Activated naive CD8-positive, alpha-beta T cell treated with anti-CD3 and anti-CD28 coated beads, Interleukin-2, amount 50 U/mL, for 24 hours (primary cell): ENCODE measurements at regions not wholly inside any gene's neighbourhood (a gene's known extent, or its start where the extent isn't known, plus 50 kb on each side); places are given as distances from the start of the nearest gene placed in this dataset.

ENCODE experiments used
- ATAC-seq: fragments of 150-1000 bp; cut with Tn5 transposase; one replicate; pipeline ENCODE4 v1.10.0; 2021
- DNase-seq: peaks from one replicate; pipeline ENCODE4 v3.0.0; 2021
- H3K27ac Mint-ChIP-seq: one replicate; pipeline ENCODE4 v1.8.0; 2021; ENCODE audit warnings: mild to moderate bottlenecking, mixed read lengths
- H3K27me3 Mint-ChIP-seq: one replicate; pipeline ENCODE4 v1.8.0; 2021; ENCODE audit warnings: mixed read lengths
- H3K36me3 Mint-ChIP-seq: one replicate; pipeline ENCODE4 v1.8.0; 2021; ENCODE audit warnings: low read depth, mixed read lengths
- H3K4me1 Mint-ChIP-seq: one replicate; pipeline ENCODE4 v1.8.0; 2021; ENCODE audit warnings: mixed read lengths
- H3K4me3 Mint-ChIP-seq: one replicate; pipeline ENCODE4 v1.8.0; 2021; ENCODE audit warnings: mild to moderate bottlenecking, moderate library complexity, mixed read lengths
- H3K9me3 Mint-ChIP-seq: one replicate; pipeline ENCODE4 v1.8.0; 2021; ENCODE audit warnings: mixed read lengths

- ATAC-seq = no peak
- Mint-ChIP-seq H3K27me3 (peaks cover 23% of the 10 kb centered on the region), H3K4me3 (no peak overlapping the region), H3K4me1 (no peaks in the 10 kb centered on the region), H3K36me3 (no peaks in the 10 kb centered on the region), H3K27ac (no peak overlapping the region), H3K9me3 (no peaks in the 10 kb centered on the region)
- DNase-seq = no peak
Observed at GRCh38 chr10:128281861-128282260, 155.6 kb upstream of the MKI67 start.

DNA sequence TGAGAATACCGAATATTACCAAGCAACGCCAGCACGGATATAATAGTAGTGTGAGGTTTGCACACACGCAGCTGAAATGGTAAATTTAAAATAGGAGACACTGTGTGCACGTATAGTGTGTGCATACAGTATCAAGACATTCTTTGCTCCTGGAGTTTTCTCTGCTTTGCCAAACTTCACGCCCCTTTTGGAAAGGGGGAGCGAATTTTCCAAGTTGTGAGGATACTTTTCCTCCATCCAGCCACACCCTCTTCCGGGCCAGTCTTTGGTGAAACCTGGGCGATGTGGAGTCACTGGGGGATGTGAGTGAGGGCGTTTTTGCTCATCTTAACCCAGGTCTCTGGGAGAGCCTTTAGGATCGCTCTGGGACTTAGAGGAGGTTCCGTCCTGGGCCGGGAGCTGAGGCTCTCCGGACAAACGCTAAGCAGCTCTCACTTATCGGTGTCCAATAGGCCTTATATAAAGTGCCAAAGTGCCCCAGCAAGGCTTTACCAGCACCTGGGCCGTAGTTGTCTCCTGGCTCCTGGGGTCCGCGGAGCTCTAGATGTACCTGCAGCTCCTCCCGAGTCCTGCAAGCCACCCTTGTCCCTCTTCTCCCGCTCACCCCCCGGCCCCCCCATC lies 160.0 kb upstream of the MKI67 start:
- H3K9me3 Mint-ChIP-seq = peaks cover 3% of the 10 kb centered on the region
- DNase-seq = no peak
- ATAC-seq = no peak
- no peak overlapping the region for H3K4me3 Mint-ChIP-seq
- peaks cover 32% of the 10 kb centered on the region for H3K27me3 Mint-ChIP-seq
- H3K27ac Mint-ChIP-seq = no peak overlapping the region
- no peaks in the 10 kb centered on the region for H3K36me3 Mint-ChIP-seq
- H3K4me1 Mint-ChIP-seq = no peaks in the 10 kb centered on the region

DNA sequence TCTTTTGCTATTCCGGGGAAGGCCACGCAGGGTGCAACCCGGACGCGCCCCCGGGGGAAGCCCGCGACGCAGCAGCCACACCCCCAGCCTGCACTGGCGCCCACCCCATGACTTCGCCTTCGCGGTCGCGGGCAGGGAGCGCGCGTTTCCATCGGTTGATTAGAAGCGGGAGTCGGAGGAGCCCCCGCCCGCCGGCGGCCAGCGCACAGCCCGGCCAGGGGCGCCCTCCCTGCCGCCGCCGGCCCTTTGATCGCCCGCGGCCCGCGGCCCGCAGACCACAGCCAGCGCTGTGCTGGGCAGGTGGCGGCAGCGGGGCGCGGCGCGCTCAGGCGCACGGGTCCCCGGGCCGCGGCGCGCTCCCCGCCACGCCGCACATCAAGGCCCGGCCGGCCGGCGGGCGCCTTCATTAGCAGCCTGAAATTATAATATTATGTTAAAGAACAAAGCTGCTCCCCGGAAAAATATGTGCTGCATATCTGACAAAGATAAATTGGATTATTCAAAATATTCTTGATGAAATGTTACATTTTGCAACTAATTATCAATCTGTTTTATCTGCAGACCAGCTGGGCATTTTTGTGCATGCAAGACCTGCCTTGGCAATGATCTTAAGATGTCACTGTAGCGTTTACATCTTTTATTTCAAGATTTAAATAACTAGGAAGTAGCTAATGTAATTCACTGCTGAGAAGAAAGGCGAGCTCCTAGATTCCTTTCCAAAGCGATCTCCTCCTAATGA lies 160.7 kb upstream of the MKI67 start:
- Mint-ChIP-seq H3K4me1 (no peaks in the 10 kb centered on the region), H3K9me3 (peaks cover 5% of the 10 kb centered on the region), H3K36me3 (no peaks in the 10 kb centered on the region), H3K4me3 (no peak overlapping the region), H3K27ac (no peak overlapping the region), H3K27me3 (peaks cover 33% of the 10 kb centered on the region)
- DNase-seq = no peak
- no peak for ATAC-seq

DNA sequence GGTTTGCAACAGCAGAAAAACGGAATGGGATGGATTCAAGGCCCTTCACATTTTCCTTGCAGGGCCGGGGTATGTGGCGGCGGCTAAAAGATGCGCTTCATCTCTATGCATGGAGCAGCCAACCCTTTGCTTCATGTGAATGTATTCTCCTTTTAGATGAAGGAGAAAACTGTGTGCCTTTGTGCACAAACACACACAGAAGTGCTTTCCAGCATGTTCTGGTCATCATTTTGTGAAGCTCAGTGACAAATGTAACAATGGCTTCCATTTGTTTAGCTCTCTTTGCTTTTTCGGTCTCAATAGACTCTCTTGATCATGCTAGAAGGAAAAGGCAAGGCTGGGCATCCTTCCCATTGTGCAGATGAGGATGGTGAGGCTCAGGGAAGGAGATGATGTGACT lies 161.7 kb upstream of the MKI67 start:
- no peaks in the 10 kb centered on the region for H3K36me3 Mint-ChIP-seq
- H3K9me3 Mint-ChIP-seq = peaks cover 5% of the 10 kb centered on the region
- peaks cover 33% of the 10 kb centered on the region for H3K27me3 Mint-ChIP-seq
- DNase-seq (no peak), ATAC-seq (no peak)
- no peak overlapping the region for H3K27ac Mint-ChIP-seq
- no peak overlapping the region for H3K4me3 Mint-ChIP-seq
- H3K4me1 Mint-ChIP-seq = no peaks in the 10 kb centered on the region

DNA sequence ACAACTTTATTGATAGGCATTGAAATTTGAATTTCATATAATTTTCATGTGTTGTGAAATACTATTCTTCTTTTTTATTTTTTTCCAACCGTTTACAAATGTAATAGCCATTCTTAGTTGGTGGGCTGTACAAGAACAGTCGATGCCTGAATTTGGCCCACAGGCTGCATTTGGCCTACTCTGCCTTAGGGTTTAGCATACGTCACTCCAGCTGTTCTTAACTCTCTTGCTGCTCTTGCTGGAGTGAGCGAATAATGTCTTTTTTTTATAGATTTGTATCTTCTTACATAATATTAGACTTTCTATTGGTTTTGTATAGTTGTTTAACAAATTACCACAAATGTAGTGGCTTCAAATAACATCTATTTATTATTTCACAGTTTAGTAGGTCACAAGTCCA lies 163.4 kb upstream of the MKI67 start:
- H3K4me1 Mint-ChIP-seq = no peaks in the 10 kb centered on the region
- H3K27me3 Mint-ChIP-seq = peaks cover 30% of the 10 kb centered on the region
- no peak overlapping the region for H3K4me3 Mint-ChIP-seq
- DNase-seq (no peak), ATAC-seq (no peak)
- no peak overlapping the region for H3K27ac Mint-ChIP-seq
- no peaks in the 10 kb centered on the region for H3K36me3 Mint-ChIP-seq
- peaks cover 5% of the 10 kb centered on the region for H3K9me3 Mint-ChIP-seq

DNA sequence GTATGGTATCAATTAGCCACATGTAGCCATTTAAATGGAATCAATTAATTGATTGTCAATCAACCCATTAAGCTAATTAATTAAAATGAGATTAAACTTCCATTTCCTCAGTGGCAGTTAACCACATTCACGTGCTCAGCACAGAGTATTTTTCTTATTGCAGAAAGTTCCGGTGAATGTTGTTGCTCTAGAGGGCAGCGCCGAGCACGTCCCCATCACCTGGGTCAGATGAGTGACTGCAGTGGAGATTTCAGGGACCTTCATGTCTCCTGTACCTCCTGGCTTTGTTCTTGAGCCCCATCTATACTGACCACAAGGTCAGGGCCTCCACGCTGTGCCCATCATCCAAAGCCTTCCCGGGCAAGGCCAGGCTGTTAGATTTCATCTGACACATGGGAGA lies 168.8 kb upstream of the MKI67 start:
- Mint-ChIP-seq H3K27me3 (peaks cover 3% of the 10 kb centered on the region), H3K27ac (no peak overlapping the region), H3K36me3 (no peaks in the 10 kb centered on the region), H3K4me3 (no peak overlapping the region), H3K4me1 (no peaks in the 10 kb centered on the region), H3K9me3 (peaks cover 5% of the 10 kb centered on the region)
- DNase-seq (no peak), ATAC-seq (no peak)

DNA sequence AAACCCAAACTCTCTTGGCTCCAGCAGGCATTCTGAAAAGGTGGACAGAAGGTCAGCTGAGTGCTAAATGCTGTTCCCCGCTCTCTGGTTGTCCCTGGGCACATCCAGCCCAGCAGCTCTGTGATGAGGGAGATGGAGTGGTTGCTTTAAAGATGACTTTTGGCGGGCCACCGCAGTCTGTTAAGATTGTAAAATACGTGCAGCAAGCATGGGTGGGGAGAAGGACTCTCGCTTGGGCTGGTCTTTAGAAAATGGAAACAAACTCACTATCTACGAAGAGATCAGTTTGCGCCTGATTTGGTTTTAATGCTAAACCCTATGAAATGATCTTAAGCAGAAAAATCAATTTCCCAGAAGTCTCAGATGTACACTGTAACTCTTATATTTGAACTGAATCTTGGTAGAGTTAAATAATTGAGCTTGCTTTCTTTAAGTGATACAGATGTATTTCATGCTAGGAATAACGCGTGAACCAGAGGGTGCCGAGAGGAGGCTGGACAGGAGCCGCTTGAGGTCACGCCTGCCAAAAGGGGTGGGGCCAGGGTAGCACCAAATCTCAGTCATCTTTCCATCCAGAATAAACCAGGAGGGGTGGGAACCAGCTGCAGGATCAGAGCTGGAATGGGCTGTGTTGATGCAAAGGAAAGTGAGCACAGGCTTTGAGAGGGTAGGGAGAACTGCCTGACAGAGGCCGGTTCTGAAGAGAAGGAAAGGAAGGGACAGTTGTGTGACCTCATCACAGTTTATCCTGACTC lies 170.2 kb upstream of the MKI67 start:
- H3K36me3 Mint-ChIP-seq = no peaks in the 10 kb centered on the region
- H3K9me3 Mint-ChIP-seq = peaks cover 4% of the 10 kb centered on the region
- no peak for ATAC-seq

DNA sequence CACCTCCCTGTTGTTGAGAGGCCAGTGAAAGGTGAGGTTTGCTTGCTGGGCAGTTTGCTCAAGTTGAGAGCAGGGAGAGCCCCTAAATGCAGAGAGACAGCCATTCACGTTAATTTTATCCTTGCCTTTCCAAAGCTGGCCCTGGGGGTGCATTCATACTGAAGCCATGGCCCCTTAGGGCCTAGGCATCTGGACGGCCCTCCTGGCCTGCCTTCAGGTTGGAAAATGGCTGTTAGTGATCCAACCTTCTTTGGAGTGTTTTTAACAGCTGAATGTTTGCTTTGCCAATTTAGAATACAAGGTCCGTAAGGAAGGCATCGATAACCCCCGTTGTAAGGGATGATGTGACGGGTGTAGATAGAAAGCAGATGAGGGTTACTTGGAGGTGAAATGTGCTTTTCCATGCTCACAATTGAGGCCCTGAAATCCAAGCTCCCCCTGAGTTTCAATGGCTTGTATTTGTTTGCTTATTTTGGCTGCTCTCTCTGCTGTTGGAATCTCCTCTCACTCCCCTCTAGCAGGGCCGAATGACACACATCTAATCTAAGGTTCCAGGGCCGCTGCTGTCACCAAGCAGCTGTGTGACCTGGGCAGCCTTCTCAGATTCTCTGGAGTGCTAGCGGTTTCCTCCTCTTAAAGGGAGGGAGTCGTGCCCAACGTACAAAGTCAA lies 171.6 kb upstream of the MKI67 start:
- no peaks in the 10 kb centered on the region for H3K36me3 Mint-ChIP-seq
- no peak overlapping the region for H3K27ac Mint-ChIP-seq
- ATAC-seq (no peak), DNase-seq (no peak)
- peaks cover 4% of the 10 kb centered on the region for H3K9me3 Mint-ChIP-seq
- no peaks in the 10 kb centered on the region for H3K27me3 Mint-ChIP-seq
- H3K4me1 Mint-ChIP-seq = no peaks in the 10 kb centered on the region
- no peak overlapping the region for H3K4me3 Mint-ChIP-seq

More for the DNA sequence above, 170.2 kb upstream of the MKI67 start:
- no peak overlapping the region for H3K4me3 Mint-ChIP-seq
- no peak overlapping the region for H3K27ac Mint-ChIP-seq
- DNase-seq = no peak
- H3K4me1 Mint-ChIP-seq = no peaks in the 10 kb centered on the region
- no peaks in the 10 kb centered on the region for H3K27me3 Mint-ChIP-seq

DNA sequence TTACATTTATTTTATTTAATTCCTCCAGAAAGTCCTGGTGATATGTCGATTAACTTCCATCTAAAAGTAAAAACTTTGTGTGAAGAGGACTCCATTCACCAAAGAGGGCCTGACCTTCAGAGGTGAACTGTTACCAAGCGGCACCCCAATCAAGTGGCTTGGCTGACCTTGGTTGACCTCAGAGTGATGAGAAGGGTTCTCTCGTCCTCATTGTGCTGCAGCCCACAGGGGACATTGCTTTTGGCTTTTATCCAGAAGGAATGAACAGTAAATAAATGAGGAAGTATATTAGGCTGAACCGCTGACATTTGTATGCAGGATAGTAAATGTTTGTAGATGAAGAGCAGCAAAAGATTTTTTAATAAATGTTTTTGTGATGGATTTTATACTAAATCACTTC lies 172.4 kb upstream of the MKI67 start:
- Mint-ChIP-seq H3K27ac (no peak overlapping the region), H3K36me3 (no peaks in the 10 kb centered on the region), H3K27me3 (no peaks in the 10 kb centered on the region), H3K4me1 (no peaks in the 10 kb centered on the region), H3K9me3 (peaks cover 4% of the 10 kb centered on the region), H3K4me3 (no peak overlapping the region)
- no peak for DNase-seq
- no peak for ATAC-seq

GRCh38 chr10:128300290-128300824 lies 174.1 kb upstream of the MKI67 start:
- Mint-ChIP-seq H3K27me3 (no peaks in the 10 kb centered on the region), H3K27ac (no peak overlapping the region)

GRCh38 chr10:128301051-128301450 lies 174.8 kb upstream of the MKI67 start:
- Mint-ChIP-seq H3K27me3 (no peaks in the 10 kb centered on the region), H3K36me3 (no peaks in the 10 kb centered on the region), H3K9me3 (peaks cover 4% of the 10 kb centered on the region), H3K27ac (no peak overlapping the region), H3K4me1 (no peaks in the 10 kb centered on the region), H3K4me3 (no peak overlapping the region)
- ATAC-seq = no peak
- no peak for DNase-seq

More at GRCh38 chr10:128300290-128300824, 174.1 kb upstream of the MKI67 start:
- no peak for DNase-seq
- Mint-ChIP-seq H3K9me3 (peaks cover 4% of the 10 kb centered on the region), H3K4me3 (no peak overlapping the region), H3K4me1 (no peaks in the 10 kb centered on the region), H3K36me3 (no peaks in the 10 kb centered on the region)
- ATAC-seq = no peak

DNA sequence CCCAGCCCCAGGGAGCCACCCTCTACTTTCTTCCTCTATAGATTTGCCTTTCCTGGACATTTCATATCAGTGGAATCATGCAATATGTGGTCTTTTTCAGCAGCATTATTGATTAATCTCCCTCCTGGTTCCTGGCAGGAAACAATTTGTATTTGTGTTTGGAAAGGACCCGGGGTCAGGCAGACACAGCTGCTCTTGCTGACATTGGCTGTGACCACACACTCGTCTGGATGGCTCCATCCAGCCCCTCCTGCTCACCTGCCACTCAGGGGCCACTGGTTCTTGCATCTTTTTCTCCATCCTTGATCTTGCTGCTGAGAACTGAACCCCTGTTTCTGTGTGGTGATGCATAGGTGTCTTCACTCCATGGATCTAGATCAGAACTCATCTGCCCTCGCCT lies 176.6 kb upstream of the MKI67 start:
- Mint-ChIP-seq H3K36me3 (no peaks in the 10 kb centered on the region), H3K9me3 (peaks cover 4% of the 10 kb centered on the region), H3K27ac (no peak overlapping the region), H3K4me1 (no peaks in the 10 kb centered on the region), H3K27me3 (no peaks in the 10 kb centered on the region), H3K4me3 (no peak overlapping the region)
- ATAC-seq (no peak), DNase-seq (no peak)

- H3K4me1 Mint-ChIP-seq = no peaks in the 10 kb centered on the region
- ATAC-seq (no peak), DNase-seq (no peak)
- H3K27me3 Mint-ChIP-seq = no peaks in the 10 kb centered on the region
- H3K27ac Mint-ChIP-seq = no peak overlapping the region
- H3K36me3 Mint-ChIP-seq = no peaks in the 10 kb centered on the region
- H3K4me3 Mint-ChIP-seq = no peak overlapping the region
- peaks cover 4% of the 10 kb centered on the region for H3K9me3 Mint-ChIP-seq
Observed at GRCh38 chr10:128304271-128304670, 178.0 kb upstream of the MKI67 start.

DNA sequence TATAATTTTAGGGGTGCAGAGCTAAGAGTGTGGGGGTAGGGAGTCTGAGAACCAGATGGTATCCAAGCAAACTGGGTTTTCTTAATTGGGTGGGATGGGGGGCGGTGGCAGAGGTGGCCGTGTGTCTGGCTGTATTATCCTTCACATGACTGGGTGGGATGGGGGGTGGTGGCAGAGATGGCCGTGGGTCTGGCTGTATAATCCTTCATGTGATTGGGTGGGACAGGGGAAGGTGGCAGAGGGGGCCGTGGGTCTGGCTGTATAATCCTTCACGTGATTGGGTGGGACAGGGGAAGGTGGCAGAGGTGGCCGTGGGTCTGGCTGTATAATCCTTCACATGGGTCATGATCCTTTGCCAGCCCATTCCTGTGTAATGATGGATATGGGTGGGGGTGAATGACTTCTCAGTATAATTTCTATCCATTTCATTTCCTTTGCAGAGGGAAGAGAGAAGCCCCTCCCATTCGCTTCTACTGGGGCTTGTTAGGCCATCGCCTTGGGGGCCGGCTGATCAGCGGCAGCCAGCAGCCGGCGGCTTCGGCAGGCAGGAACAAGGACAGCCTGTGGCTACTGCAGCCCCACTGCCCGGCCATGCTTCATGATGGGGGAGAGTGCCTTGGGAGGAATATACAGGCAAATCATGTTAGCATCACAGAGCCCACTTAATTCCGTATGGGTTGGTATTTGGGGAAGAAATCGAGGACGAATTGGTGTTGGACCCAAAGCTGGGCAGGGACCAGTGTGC lies 179.6 kb upstream of the MKI67 start:
- no peak for ATAC-seq
- DNase-seq = no peak
- Mint-ChIP-seq H3K4me1 (no peaks in the 10 kb centered on the region), H3K36me3 (no peaks in the 10 kb centered on the region), H3K9me3 (peaks cover 4% of the 10 kb centered on the region), H3K4me3 (no peak overlapping the region), H3K27ac (no peak overlapping the region), H3K27me3 (no peaks in the 10 kb centered on the region)
